HUDEP-2 (cell line): ENCODE measurements at regions not wholly inside any gene's neighbourhood (a gene's known extent, or its start where the extent isn't known, plus 50 kb on each side); places are given as distances from the start of the nearest gene placed in this dataset.

ENCODE experiments used
- DNase-seq, 76 experiments: peaks; one replicate each; lab custom pipeline; 2025; ENCODE audit not compliant: unreplicated experiment in 76 of 76; lab: John Stamatoyannopoulos, UW

DNA sequence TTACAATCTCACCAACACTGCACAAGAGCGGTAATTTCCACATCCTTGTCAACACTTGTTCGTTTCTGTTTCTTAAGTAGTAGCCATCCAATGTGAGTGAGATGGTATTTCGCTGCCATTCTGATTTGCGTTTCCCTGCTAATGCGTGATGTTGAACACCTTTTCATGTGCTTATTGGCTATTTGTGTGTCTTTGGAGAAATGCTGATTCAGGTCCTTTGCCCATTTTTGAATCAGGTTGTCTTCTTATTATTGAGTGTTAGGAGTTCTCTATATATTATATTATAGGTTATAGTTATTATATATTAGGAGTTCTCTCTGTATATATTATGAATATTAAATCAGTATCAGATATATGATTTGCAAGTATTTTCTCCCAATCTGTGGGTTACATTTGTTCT, 59.9 kb upstream of the IRX4 start:
- no peak for DNase-seq

DNA sequence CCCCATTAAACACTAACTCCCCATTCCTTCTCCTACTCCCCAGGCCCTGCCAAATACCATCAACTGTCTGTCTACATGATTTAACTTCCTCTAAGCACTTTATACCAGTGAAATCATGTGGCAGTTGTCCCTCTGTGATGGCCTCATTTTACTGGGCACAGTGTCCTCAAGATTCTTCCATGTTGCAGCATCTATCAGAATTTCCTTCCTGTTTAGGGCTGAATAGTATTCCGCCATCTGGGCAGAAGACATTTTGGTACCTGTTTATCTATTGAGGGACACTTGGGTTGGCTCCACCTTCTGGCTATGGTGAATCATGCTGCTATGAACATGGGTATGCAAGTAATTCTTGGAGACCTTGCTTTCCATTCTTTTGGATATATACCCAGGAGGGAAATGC, 59.4 kb upstream of the IRX4 start:
- no peak for DNase-seq

DNA sequence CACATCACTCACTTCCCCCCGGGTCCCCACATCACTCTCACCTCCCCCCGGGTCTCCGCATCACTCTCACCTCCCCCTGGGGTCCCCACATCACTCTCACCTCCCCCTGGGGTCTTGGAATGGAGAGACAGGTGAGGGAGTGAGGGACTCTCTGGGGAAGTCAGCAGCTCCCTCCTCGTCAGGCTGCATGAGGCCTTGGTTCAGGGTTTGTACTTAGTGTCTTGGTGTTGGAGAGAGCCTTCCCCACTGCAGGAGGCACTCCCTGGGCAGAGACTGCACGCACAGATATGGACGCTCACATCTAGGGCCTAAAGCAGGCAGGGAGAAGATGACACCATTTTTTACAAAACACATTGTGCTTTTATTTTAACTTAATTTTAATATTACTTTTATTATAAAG, 56.5 kb upstream of the IRX4 start:
- no peak for DNase-seq

DNA sequence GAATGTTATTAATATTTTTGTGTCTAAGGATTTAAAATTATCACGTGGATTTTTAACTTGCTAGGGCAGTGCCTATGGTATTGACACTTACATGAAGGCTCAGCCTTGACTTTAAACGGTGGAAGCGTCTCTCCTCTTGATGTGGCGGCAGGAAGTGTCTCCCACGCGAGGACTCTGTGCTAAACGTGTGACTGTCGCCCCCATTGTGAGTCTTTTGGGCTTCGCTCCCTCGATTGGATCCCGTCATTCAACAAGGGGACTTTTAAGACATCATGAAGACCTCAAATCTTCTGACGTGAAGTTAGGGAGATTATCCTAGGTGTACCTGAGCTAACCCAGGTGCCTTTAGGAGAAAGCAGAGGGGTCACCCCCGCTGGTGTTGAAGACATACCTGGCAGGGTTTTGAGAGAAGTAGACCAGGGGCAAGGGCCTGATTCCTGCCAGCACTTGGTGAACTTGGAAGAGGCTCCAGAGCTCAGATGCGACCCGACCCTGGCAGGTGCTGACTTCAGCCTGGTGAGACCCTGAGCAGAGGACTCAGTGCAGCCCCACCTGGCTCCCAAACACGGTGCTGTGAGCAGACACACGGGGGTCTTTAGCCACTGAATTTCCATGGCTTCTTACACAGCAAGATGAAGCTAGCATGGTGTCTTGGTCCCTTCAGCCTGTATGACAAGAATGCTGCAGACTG, 55.7 kb upstream of the IRX4 start:
- DNase-seq, result no peak

DNA sequence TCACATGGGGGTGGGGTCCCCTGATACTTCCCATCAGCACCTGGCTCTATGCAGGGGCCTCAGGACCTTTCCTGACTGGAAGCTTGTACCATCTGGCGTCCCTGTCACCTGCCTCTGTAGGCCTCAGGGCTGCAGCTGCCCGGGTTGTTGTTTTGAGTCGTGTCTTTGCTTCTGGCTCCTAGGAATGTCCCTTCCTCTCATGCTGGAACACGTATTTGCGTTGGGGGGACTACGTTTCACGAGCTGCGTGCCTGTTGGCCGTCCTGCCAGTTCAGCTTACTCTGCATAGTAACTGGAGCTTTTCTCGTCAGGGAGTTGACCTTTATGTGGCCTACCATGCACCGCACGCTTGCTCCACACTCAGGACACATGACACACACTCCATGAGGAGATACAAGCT, 54.9 kb upstream of the IRX4 start:
- no peak for DNase-seq

DNA sequence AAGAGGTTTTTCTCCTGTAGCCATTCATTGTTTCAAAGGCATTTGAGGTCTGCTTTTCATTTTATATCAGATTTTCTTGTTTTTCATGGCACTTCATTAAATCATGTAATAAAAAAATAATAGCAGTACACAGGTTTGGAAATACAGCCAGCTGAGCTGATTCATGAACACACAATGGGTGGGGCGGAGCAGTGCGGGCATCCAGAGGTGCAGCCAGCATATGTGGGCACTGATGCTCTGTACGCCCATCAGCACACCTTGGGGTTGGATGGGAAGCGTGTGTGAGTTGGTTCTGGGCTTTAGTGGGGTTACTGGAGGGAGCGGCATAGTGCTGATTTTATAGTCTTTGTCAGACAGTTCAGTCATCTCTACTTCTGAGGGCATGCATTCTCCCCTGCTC, 54.2 kb upstream of the IRX4 start:
- DNase-seq, result no peak

DNA sequence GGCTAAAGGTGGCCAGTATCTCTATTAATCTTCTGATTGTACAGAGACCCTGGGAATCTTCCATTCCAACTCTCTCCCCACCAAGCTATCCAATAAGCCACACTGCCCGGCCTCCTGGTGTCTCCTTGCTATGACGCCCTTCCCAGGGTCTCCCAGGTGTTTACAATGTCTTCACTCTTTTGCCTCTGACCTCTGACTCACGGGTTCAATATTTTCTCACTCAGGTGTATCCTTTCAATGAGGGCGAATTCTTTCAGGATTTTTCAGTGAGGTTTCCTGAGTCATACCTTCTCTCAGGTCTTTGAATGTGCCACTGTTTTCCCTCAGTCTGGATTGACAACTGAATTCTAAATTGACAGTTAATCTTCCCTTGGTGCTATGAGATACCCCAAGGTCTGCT, 53.7 kb upstream of the IRX4 start:
- no peak for DNase-seq

DNA sequence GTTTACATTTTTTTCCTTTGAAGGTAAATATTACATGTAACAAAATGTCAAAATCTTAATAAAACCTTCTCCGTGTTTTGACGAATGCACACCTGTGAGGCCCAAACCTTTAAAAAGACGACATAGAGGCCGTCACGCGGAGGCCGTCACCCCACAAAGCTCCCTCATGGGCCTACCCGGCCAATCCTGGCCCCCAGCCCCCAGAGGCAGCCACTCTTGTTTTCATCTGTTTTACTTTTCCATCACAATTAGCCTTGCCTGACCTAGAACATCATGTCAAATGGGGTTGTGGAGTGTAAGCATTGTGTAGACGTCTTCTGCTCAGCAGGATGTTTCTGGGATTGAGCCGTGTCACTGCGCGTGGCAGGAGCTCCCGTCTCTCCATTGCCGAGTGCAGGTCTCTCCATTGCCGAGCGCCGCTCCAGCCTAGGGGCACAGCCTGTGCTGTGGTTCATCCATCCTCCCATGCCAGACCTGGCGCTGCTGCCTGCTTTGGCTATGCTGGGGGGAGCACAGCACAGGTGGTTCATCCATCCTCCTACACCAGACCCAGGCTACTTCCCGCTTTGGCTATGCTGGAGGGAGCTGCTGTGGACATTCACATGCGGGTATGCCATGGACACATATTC, 52.2 kb upstream of the IRX4 start:
- DNase-seq, result no peak

DNA sequence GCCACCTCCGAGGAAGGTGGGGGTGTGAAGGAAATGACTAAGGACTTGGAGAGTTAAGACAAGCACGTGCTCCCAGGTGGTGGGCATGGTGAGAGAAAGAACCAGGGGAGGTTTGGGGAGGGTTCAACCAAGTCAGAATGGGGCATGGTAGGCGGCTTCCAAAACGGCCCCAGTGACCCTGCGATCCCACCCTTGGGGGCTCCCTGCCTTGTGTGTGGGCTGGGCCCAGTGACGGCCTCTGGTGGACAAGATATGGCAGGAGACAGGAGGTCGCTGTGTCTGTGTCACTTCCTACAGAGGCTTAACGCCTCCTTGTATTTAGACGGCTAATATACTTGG, 51.3 kb upstream of the IRX4 start:
- no peak for DNase-seq

DNA sequence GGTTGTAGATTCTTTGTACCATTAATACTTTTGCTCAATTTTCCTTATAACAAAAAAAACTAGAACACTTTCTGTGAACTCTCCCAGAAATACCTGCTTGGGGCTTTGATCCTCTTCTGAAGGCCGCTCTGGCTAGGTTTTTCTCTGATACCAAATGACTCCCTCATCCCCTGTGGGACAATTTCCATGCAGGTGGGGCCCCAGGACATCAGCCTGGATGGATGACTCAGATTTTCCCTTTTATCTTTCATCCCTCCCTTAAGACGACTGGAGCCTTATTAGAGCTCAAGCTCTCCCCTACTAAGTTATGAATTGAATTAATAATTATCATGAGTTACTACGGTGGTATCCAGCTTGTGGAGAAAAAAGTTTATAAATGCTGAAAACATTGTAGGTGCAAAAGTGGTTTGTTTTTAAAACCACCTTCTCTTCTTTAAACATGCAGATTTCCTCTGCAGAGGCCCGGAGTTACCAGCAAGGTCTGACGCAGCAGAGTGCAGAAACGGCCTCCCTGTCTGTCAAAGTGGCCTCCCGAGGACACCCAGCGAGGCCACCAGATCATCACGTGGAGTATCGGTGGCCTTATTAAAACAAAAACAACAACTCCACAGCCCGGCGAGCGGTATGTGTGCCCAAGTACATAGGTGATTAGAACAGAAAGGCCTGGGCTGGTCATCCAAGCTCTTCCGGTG, 50.8 kb upstream of the IRX4 start:
- DNase-seq, result no peak
